ENCODE measurements at regions not wholly inside any gene's neighbourhood (a gene's known extent, or its start where the extent isn't known, plus 50 kb on each side); places are given as distances from the start of the nearest gene placed in this dataset.

DNA sequence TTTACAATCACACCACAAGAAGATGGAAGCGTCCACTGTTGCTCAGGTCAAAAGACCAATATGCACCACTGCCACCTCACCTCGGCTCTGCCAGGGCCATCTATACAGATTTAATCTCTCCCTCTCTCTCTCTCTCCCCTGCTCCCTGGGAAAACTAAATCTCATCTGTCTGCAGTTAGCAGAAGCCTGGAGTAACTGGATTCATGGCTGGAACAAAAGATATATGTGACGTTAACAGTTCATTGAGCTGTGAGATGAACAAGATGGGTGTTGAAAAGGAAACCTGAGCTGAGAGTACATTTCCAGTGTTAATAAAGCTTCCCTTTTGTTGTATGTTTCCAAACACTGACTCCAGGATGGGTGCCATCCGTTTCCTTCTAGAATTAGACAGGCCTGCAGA lies 369.7 kb downstream of the CDK5RAP2 start:
- no peaks in the 10 kb centered on the region for H4K20me1 ChIP-seq (ENCODE audit: insufficient read depth, low read length)
- DNase-seq, result no peak
- no peak overlapping the region for H2AFZ ChIP-seq (ENCODE audit: insufficient read depth, low read depth, low read length, poor library complexity, severe bottlenecking)
- H3K27ac ChIP-seq (ENCODE audit: low read depth in 1 of 2, low read length in 2 of 2), result no peak overlapping the region
- H3K36me3 ChIP-seq (replicated peaks in 1 of 2; ENCODE audit: control insufficient read depth in 1 of 2, insufficient read depth in 2 of 2, low read length in 2 of 2), result no peaks in the 10 kb centered on the region
- H3K4me2 ChIP-seq (replicated peaks; ENCODE audit: extremely low read depth, low read length, poor library complexity, severe bottlenecking), result no peak overlapping the region
- no peaks in the 10 kb centered on the region for H3K79me2 ChIP-seq (ENCODE audit: insufficient read depth, low read length)
- peak overlapping the region in 1 of 7 donors; percentile 8 for H3K27ac Mint-ChIP-seq
- no peak overlapping the region for H3K4me3 Mint-ChIP-seq
- H3K27me3 Mint-ChIP-seq (ENCODE audit: low read depth in 3 of 3), result no peaks in the 10 kb centered on the region
- intact Hi-C loops (cut with micrococcal nuclease), result no loop called here
- no peaks in the 10 kb centered on the region for H3K27me3 ChIP-seq (ENCODE audit: control insufficient read depth in 2 of 2, insufficient read depth in 2 of 2, low read length in 2 of 2)
- no peaks in the 10 kb centered on the region for H3K4me1 ChIP-seq (ENCODE audit: control insufficient read depth in 1 of 2, insufficient read depth in 2 of 2, low read length in 2 of 2)
- no peak overlapping the region for H3K9ac ChIP-seq (ENCODE audit: insufficient read depth, low read length, poor library complexity, severe bottlenecking)
- 71% methylated on average over 4 of the region's 4 CpGs for WGBS (ENCODE audit: insufficient coverage)
- H3K4me3 ChIP-seq (replicated peaks in 1 of 3; ENCODE audit: low read depth in 2 of 3, low read length in 3 of 3), result no peak overlapping the region
- H3K9me3 ChIP-seq (replicated peaks in 1 of 2; ENCODE audit: control insufficient read depth in 1 of 2, insufficient read depth in 1 of 2, low read length in 2 of 2), result no peaks in the 10 kb centered on the region
- H3K9me3 Mint-ChIP-seq, result peaks cover 0 to 6% (median 0%) of the 10 kb centered on the region in 7 donors
- no peaks in the 10 kb centered on the region for H3K4me1 Mint-ChIP-seq
- TF ChIP-seq, protein P1, sequence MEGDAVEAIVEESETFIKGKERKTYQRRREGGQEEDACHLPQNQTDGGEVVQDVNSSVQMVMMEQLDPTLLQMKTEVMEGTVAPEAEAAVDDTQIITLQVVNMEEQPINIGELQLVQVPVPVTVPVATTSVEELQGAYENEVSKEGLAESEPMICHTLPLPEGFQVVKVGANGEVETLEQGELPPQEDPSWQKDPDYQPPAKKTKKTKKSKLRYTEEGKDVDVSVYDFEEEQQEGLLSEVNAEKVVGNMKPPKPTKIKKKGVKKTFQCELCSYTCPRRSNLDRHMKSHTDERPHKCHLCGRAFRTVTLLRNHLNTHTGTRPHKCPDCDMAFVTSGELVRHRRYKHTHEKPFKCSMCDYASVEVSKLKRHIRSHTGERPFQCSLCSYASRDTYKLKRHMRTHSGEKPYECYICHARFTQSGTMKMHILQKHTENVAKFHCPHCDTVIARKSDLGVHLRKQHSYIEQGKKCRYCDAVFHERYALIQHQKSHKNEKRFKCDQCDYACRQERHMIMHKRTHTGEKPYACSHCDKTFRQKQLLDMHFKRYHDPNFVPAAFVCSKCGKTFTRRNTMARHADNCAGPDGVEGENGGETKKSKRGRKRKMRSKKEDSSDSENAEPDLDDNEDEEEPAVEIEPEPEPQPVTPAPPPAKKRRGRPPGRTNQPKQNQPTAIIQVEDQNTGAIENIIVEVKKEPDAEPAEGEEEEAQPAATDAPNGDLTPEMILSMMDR (IDR thresholded peaks at IDR 0.05), result no peak
- H3K36me3 Mint-ChIP-seq, result no peaks in the 10 kb centered on the region

DNA sequence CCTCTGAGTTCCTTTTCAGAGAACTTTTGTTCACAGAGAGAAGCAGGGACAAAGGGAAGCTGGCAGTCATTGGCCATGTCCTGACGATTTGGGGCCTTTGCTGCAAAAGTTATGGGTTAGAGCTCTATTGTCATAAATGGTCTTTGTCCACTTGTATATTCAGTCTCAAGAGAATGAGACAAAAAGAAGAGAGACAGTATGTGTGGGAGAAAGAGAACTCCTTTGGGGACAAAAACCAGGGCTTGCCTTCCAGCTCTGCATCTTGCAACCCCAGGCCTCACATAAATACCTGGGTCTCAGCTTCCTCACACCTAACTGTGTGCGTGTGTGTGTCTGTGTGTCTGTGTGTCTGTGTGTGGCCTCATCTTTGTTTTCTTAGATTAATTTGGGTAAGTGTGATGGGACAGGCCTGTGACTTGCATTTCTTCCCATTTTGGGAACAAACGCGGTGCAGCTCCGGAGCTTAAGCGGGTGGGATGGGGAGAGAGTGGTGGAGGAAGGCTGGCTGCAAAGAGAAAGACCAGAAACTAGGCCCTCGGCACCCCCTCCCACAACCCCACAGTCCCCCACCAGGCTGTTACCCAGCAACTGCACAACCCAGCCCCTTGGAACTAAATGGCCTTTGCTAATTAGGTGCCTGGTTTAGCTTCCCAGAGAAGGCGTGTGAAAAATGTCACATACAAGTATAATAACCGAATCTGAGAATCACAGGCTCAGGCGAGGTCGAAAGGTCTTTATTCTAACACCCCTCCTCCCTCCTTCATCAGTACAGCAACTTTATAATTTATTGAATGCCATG lies 376.9 kb downstream of the CDK5RAP2 start:
- Mint-ChIP-seq H3K27me3 (ENCODE audit: low read depth in 3 of 3) (peaks cover 2 to 6% (median 3%) of the 10 kb centered on the region in 3 donors), H3K4me3 (no peak overlapping the region), H3K36me3 (no peaks in the 10 kb centered on the region), H3K4me1 (no peaks in the 10 kb centered on the region), H3K9me3 (peaks cover 0 to 5% (median 0%) of the 10 kb centered on the region in 7 donors), H3K27ac (no peak overlapping the region)
- no peak for DNase-seq
- Histone ChIP-seq H3K36me3 (replicated peaks in 1 of 2; ENCODE audit: control insufficient read depth in 1 of 2, insufficient read depth in 2 of 2, low read length in 2 of 2) (no peaks in the 10 kb centered on the region), H3K9ac (ENCODE audit: insufficient read depth, low read length, poor library complexity, severe bottlenecking) (no peak overlapping the region), H4K20me1 (ENCODE audit: insufficient read depth, low read length) (no peaks in the 10 kb centered on the region), H3K27me3 (ENCODE audit: control insufficient read depth in 2 of 2, insufficient read depth in 2 of 2, low read length in 2 of 2) (no peaks in the 10 kb centered on the region), H3K9me3 (replicated peaks in 1 of 2; ENCODE audit: control insufficient read depth in 1 of 2, insufficient read depth in 1 of 2, low read length in 2 of 2) (no peaks in the 10 kb centered on the region), H3K4me1 (ENCODE audit: control insufficient read depth in 1 of 2, insufficient read depth in 2 of 2, low read length in 2 of 2) (no peaks in the 10 kb centered on the region), H3K79me2 (ENCODE audit: insufficient read depth, low read length) (no peaks in the 10 kb centered on the region), H3K4me2 (replicated peaks; ENCODE audit: extremely low read depth, low read length, poor library complexity, severe bottlenecking) (no peak overlapping the region), H3K27ac (ENCODE audit: low read depth in 1 of 2, low read length in 2 of 2) (no peak overlapping the region), H2AFZ (ENCODE audit: insufficient read depth, low read depth, low read length, poor library complexity, severe bottlenecking) (no peak overlapping the region), H3K4me3 (replicated peaks in 1 of 3; ENCODE audit: low read depth in 2 of 3, low read length in 3 of 3) (no peak overlapping the region)
- WGBS (ENCODE audit: insufficient coverage), result 73% methylated on average over 4 of the region's 11 CpGs
- TF ChIP-seq, protein P1 (IDR thresholded peaks at IDR 0.05), result no peak
- intact Hi-C loops (cut with micrococcal nuclease), result no loop called here

Data from CD14-positive monocyte (primary cell).